Calu3 (cell line): ENCODE measurements at regions not wholly inside any gene's neighbourhood (a gene's known extent, or its start where the extent isn't known, plus 50 kb on each side); places are given as distances from the start of the nearest gene placed in this dataset.

Experiments used
- BruUV-seq: library from RNA; stranded (reverse); fragments of 400-500 nt; replicated peaks from 2 replicates; lab custom pipeline; 2021; lab: Mats Ljungman, UMichigan
- CTCF ChIA-PET: fragments of 300-600 bp; sonication (Branson Sonifier 250); formaldehyde crosslinking; loops from one replicate; lab custom pipeline; 2022; ENCODE audit warnings: antibody characterized with exemption; lab: Charles Lee
- DNase-seq: peaks from one replicate; pipeline ENCODE4 v3.0.0; 2022
- H3K27ac Mint-ChIP-seq: one replicate; pipeline ENCODE4 v1.8.0; 2022; ENCODE audit warnings: mixed read lengths; ENCODE audit not compliant: unreplicated experiment
- H3K27me3 Mint-ChIP-seq: one replicate; pipeline ENCODE4 v1.8.0; 2022; ENCODE audit warnings: mixed read lengths; ENCODE audit not compliant: unreplicated experiment
- H3K36me3 Mint-ChIP-seq: one replicate; pipeline ENCODE4 v1.8.0; 2022; ENCODE audit warnings: mild to moderate bottlenecking, moderate library complexity, mixed read lengths; ENCODE audit not compliant: insufficient read depth, unreplicated experiment
- H3K4me1 Mint-ChIP-seq: one replicate; pipeline ENCODE4 v1.8.0; 2022; ENCODE audit warnings: mild to moderate bottlenecking, low read depth, mixed read lengths; ENCODE audit not compliant: unreplicated experiment
- H3K4me3 Mint-ChIP-seq: one replicate; pipeline ENCODE4 v1.8.0; 2022; ENCODE audit warnings: mild to moderate bottlenecking, low read depth, moderate library complexity, mixed read lengths; ENCODE audit not compliant: unreplicated experiment
- H3K9me3 Mint-ChIP-seq: one replicate; pipeline ENCODE4 v1.8.0; 2022; ENCODE audit warnings: low read depth, mixed read lengths; ENCODE audit not compliant: unreplicated experiment
- CTCF ChIP-seq: fragments of 200-600 bp; IDR thresholded peaks from one replicate; pipeline ENCODE4 v1.8.0; 2022; ENCODE audit warnings: antibody characterized with exemption; ENCODE audit not compliant: unreplicated experiment
- intact Hi-C: fragments of 100-400 bp; cut with micrococcal nuclease; formaldehyde crosslinking; loops from one replicate; pipeline ENCODE4 v1.10.0; 2022; ENCODE audit not compliant: unreplicated experiment

DNA sequence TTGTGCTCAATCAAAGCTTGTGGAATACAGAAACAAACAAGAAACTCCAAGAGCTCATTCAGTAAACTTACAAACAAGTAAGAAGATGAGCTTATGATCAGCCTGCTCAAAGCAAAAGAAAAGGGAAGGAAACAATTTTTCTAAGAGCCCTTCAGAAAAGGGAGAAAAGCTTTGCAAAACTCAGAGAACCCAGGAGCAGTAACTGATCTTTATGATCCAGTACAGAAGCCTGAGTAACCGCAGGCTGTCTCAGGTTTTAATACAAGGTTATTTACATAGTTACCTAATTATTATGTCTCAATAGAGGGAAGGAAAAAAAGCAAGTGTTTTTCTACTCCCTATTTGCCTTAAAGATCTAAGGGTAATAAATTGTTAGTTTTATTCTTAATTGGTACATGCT lies 226.5 kb downstream of the MAFB start:
- intact Hi-C loops = no loop called here
- TF ChIP-seq CTCF = no peak
- BruUV-seq = no TSS peak

GRCh38 chr20:40459299-40459698 lies 229.7 kb downstream of the MAFB start:
- no TSS peak for BruUV-seq
- DNase-seq = no peak
- no peak for TF ChIP-seq CTCF
- Mint-ChIP-seq H3K36me3 (no peaks in the 10 kb centered on the region), H3K27me3 (peaks cover 37% of the 10 kb centered on the region), H3K4me1 (no peaks in the 10 kb centered on the region), H3K27ac (no peak overlapping the region), H3K4me3 (no peak overlapping the region), H3K9me3 (no peaks in the 10 kb centered on the region)
- intact Hi-C loops = no loop called here
- CTCF ChIA-PET = no interaction called here

More for the DNA sequence above, 226.5 kb downstream of the MAFB start:
- no peak for DNase-seq
- no peaks in the 10 kb centered on the region for H3K36me3 Mint-ChIP-seq
- H3K4me3 Mint-ChIP-seq = no peak overlapping the region
- CTCF ChIA-PET = no interaction called here
- no peak overlapping the region for H3K27ac Mint-ChIP-seq
- no peaks in the 10 kb centered on the region for H3K4me1 Mint-ChIP-seq
- H3K9me3 Mint-ChIP-seq = no peaks in the 10 kb centered on the region
- H3K27me3 Mint-ChIP-seq = peaks cover 47% of the 10 kb centered on the region

DNA sequence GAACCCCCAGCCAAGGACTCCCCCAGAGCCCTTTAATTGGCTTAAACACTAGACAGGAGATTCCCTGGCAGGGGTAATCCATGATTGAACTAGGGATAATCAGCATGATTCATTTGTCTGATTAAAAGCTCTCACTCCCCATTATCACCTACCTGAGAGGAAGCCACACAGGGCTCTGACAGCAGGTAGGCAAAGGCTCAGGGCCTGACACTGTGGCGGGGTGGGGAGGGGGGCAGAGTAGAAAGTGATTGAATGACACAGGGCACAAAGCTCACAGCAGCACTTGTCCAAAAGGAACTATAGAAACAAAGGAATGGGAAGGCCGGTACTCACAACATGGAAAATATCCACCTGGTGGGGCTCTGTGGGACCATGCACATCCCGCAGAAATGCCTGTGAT lies 231.6 kb downstream of the MAFB start:
- Mint-ChIP-seq H3K36me3 (no peaks in the 10 kb centered on the region), H3K27me3 (peaks cover 49% of the 10 kb centered on the region), H3K9me3 (no peaks in the 10 kb centered on the region), H3K27ac (no peak overlapping the region), H3K4me1 (no peaks in the 10 kb centered on the region), H3K4me3 (no peak overlapping the region)
- intact Hi-C loops = no loop called here
- TF ChIP-seq CTCF = no peak
- CTCF ChIA-PET = no interaction called here
- BruUV-seq = no TSS peak
- no peak for DNase-seq

DNA sequence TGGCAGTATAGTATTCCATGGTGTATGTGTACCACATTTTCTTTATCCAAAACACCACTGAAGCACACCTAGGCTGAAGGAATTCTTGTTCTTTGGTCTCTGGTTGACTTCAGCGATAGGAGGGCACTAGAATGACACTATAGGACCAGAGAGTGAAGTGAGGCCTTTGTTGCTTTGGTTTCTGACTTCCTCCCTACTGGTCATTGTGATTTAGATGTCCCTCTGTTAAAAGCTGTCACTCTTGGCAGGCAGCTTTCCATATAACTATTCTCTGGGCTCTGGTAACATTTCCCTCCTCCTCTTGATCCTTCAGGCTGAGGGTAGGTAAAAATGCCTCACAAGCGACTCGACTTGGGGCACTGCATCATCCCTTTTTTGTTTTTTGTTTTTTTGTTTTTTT lies 236.3 kb downstream of the MAFB start:
- no peak for TF ChIP-seq CTCF
- DNase-seq = no peak
- peaks cover 76% of the 10 kb centered on the region for H3K27me3 Mint-ChIP-seq
- intact Hi-C loops = no loop called here
- no peaks in the 10 kb centered on the region for H3K4me1 Mint-ChIP-seq
- no peak overlapping the region for H3K4me3 Mint-ChIP-seq
- H3K9me3 Mint-ChIP-seq = no peaks in the 10 kb centered on the region
- H3K36me3 Mint-ChIP-seq = no peaks in the 10 kb centered on the region
- no TSS peak for BruUV-seq
- CTCF ChIA-PET = interaction anchor here (0.7 kb wide), 1 partner anchor 112 kb away, joined by 4 read pairs; no protein-coding TSS in a partner anchor
- H3K27ac Mint-ChIP-seq = no peak overlapping the region
